Stomach (tissue), 8 donors: ENCODE measurements at regions not wholly inside any gene's neighbourhood (a gene's known extent, or its start where the extent isn't known, plus 50 kb on each side); places are given as distances from the start of the nearest gene placed in this dataset.

Experiments used
- DNase-seq, 2 donors: peaks; one replicate each; pipeline versions ENCODE4 v3.0.0 to v3.0.0-alpha.2; 2013 to 2019
- H3K27ac ChIP-seq, 5 donors: fragments of 200-600 bp in 4 of 5; sonication (generic) in 4 of 5; one replicate each; pipeline ENCODE4 v1.5.1; 2013 to 2019; ENCODE audit warnings: mild to moderate bottlenecking in 1 of 5, moderate library complexity in 1 of 5
- H3K27me3 ChIP-seq, 3 donors: fragments of 200-600 bp; sonication (generic); one replicate each; pipeline ENCODE4 v1.5.1; 2017 to 2019; ENCODE audit warnings: mixed run types in 1 of 3
- H3K36me3 ChIP-seq, 4 donors: fragments of 200-600 bp; sonication (generic); 1 replicate in 3 of 4; 2 replicates in 1 of 4; pipeline ENCODE4 v1.5.1; 2016 to 2019
- H3K4me1 ChIP-seq, 4 donors: fragments of 200-600 bp; sonication (generic); one replicate each; pipeline ENCODE4 v1.5.1; 2016 to 2019
- H3K4me3 ChIP-seq, 4 donors: fragments of 200-600 bp; sonication (generic) in 3 of 4; one replicate each; pipeline ENCODE4 v1.5.1; 2016 to 2019; ENCODE audit warnings: mild to moderate bottlenecking in 1 of 4
- H3K9me3 ChIP-seq, 4 donors: fragments of 200-600 bp; sonication (generic); one replicate each; pipeline ENCODE4 v1.5.1; 2016 to 2019
- CTCF ChIP-seq, 7 experiments: fragments of 450-650 bp in 4 of 7; fragments of 200-600 bp in 3 of 7; sonication (generic) in 3 of 7; IDR thresholded peaks; one replicate each; pipeline ENCODE4 v1.5.1; 2016 to 2019; ENCODE audit warnings: antibody characterized with exemption in 7 of 7, control low read depth in 2 of 7, mild to moderate bottlenecking in 1 of 7
- EP300 ChIP-seq: sonication (generic); formaldehyde crosslinking; IDR thresholded peaks from one replicate; pipeline ENCODE4 v1.6.1; 2017; ENCODE audit warnings: antibody characterized with exemption
- POLR2A ChIP-seq, 4 donors: fragments of 450-650 bp; IDR thresholded peaks; one replicate each; pipeline ENCODE4 v1.6.1; 2016; ENCODE audit warnings: antibody characterized with exemption in 4 of 4, control low read depth in 2 of 4, mild to moderate bottlenecking in 1 of 4, moderate library complexity in 1 of 4
- POLR2AphosphoS5 ChIP-seq, 3 donors: sonication (generic); formaldehyde crosslinking; IDR thresholded peaks; one replicate each; pipeline ENCODE4 v1.6.1; 2016; ENCODE audit warnings: antibody characterized with exemption in 3 of 3
- WGBS, 5 donors: extraction: QIAGEN DNeasy Blood & Tissue Kit in 3 of 5; methylation state at CpG; one replicate each; pipeline versions ENCODE4 v1.1.5 to v1.1.7; 2013 to 2018; 5-methylcytosine and 5-hydroxymethylcytosine counted together
- intact Hi-C: fragments of 100-400 bp; cut with DNase I; formaldehyde crosslinking; loops from one replicate; pipeline ENCODE4 v1.15.1; 2023; ENCODE audit warnings: low total_unique reads
- donor health status: healthy with polysubstance abuse.
- donor health status: Bipolar disorder and iron deficiency.
- donor health status: healthy.

GRCh38 chr11:70682056-70682455, 283.7 kb downstream of the CTTN start:
- intact Hi-C loops = no loop called here
- Histone ChIP-seq H3K9me3 (no peaks in the 10 kb centered on the region), H3K27ac (no peak overlapping the region), H3K36me3 (no peaks in the 10 kb centered on the region), H3K27me3 (peaks cover 0 to 13% (median 0%) of the 10 kb centered on the region in 3 donors), H3K4me1 (no peaks in the 10 kb centered on the region), H3K4me3 (no peak overlapping the region)
- 82 to 91% (median 83%) methylated on average over 9 to 10 of the region's 10 CpGs for WGBS, 5 donors
- TF ChIP-seq CTCF (IDR thresholded peaks at IDR 0.05) = no peak
- no peak for TF ChIP-seq POLR2A (IDR thresholded peaks at IDR 0.05)
- TF ChIP-seq EP300 = no peak
- no peak for TF ChIP-seq POLR2AphosphoS5 (IDR thresholded peaks at IDR 0.05)
- no peak for DNase-seq

- DNase-seq = no peak
- H3K4me1 ChIP-seq = peaks cover 0 to under 1% (median 0%) of the 10 kb centered on the region in 4 donors
- H3K4me3 ChIP-seq = no peak overlapping the region
- WGBS, 5 donors = 88 to 95% (median 94%) methylated on average over 12 of the region's 12 CpGs
- H3K9me3 ChIP-seq = no peaks in the 10 kb centered on the region
- no peak overlapping the region for H3K27ac ChIP-seq
- no peak for TF ChIP-seq CTCF (IDR thresholded peaks at IDR 0.05)
- no peak for TF ChIP-seq POLR2AphosphoS5 (IDR thresholded peaks at IDR 0.05)
- no peak for TF ChIP-seq POLR2A (IDR thresholded peaks at IDR 0.05)
- no peak for TF ChIP-seq EP300
- intact Hi-C loops = no loop called here
- no peaks in the 10 kb centered on the region for H3K36me3 ChIP-seq
- peaks cover 0 to 13% (median 0%) of the 10 kb centered on the region in 3 donors for H3K27me3 ChIP-seq
Observed at GRCh38 chr11:70682760-70683159, 284.4 kb downstream of the CTTN start.

GRCh38 chr11:70687716-70688115, 289.4 kb downstream of the CTTN start:
- intact Hi-C loops = no loop called here
- no peaks in the 10 kb centered on the region for H3K36me3 ChIP-seq
- H3K4me3 ChIP-seq = no peak overlapping the region
- no peaks in the 10 kb centered on the region for H3K9me3 ChIP-seq
- H3K4me1 ChIP-seq = peaks cover 0 to 5% (median 0%) of the 10 kb centered on the region in 4 donors
- WGBS, 5 donors = 75 to 86% (median 77%) methylated on average over 6 of the region's 6 CpGs; no CpG with 5 or more reads in 1 of the 5 donors
- H3K27me3 ChIP-seq = no peaks in the 10 kb centered on the region
- no peak for DNase-seq
- TF ChIP-seq EP300 = no peak
- TF ChIP-seq CTCF (IDR thresholded peaks at IDR 0.05) = no peak
- no peak for TF ChIP-seq POLR2AphosphoS5 (IDR thresholded peaks at IDR 0.05)
- TF ChIP-seq POLR2A (IDR thresholded peaks at IDR 0.05) = no peak
- no peak overlapping the region for H3K27ac ChIP-seq

- WGBS, 5 donors = 49 to 75% (median 59%) methylated on average over 8 of the region's 8 CpGs
- TF ChIP-seq CTCF (IDR thresholded peaks at IDR 0.05) (no peak), POLR2AphosphoS5 (IDR thresholded peaks at IDR 0.05) (no peak), EP300 (no peak), POLR2A (IDR thresholded peaks at IDR 0.05) (no peak)
- no peaks in the 10 kb centered on the region for H3K27me3 ChIP-seq
- H3K36me3 ChIP-seq = no peaks in the 10 kb centered on the region
- DNase-seq = peak in 1 of 2 donors; percentile 58
- no peak overlapping the region for H3K4me3 ChIP-seq
- intact Hi-C loops = no loop called here
- H3K9me3 ChIP-seq = no peaks in the 10 kb centered on the region
- no peak overlapping the region for H3K27ac ChIP-seq
- H3K4me1 ChIP-seq = peaks cover 0 to 5% (median 0%) of the 10 kb centered on the region in 4 donors
Observed at GRCh38 chr11:70688142-70688541, 289.8 kb downstream of the CTTN start.
